H1 (cell line): ENCODE measurements at regions not wholly inside any gene's neighbourhood (a gene's known extent, or its start where the extent isn't known, plus 50 kb on each side); places are given as distances from the start of the nearest gene placed in this dataset.

Experiments used
- CTCF ChIA-PET: fragments of 300-600 bp; sonication (Branson Sonifier 250); formaldehyde crosslinking; loops from one replicate; lab custom pipeline; 2021; ENCODE audit not compliant: partially characterized antibody; lab: Charles Lee
- POLR2A ChIA-PET: fragments of 300-600 bp; sonication (Branson Sonifier 250); formaldehyde crosslinking; loops from one replicate; lab custom pipeline; 2021; ENCODE audit warnings: inconsistent platforms; ENCODE audit not compliant: partially characterized antibody; lab: Charles Lee
- DNase-seq, 2 experiments: peaks; one replicate each; pipeline versions ENCODE4 v3.0.0 to v3.0.0-alpha.2; 2010 to 2022; ENCODE audit warnings: low spot score in 2 of 2, low read depth in 1 of 2, mixed read lengths in 1 of 2
- FAIRE-seq: peaks from 2 replicates; lab custom pipeline; 2011; peaks lifted over from hg19 to GRCh38; lab: Jason Lieb, UNC
- H2AFZ ChIP-seq: 2 replicates; pipeline ENCODE4 v1.8.1; 2012; ENCODE audit warnings: low read length, inconsistent platforms
- H2AK5ac ChIP-seq: 2 replicates; pipeline ENCODE4 v1.6.1; 2013; ENCODE audit warnings: low read depth, low read length
- H2BK120ac ChIP-seq: replicated peaks from 2 replicates; pipeline ENCODE3; 2013; ENCODE audit warnings: low read depth, low read length, inconsistent platforms
- H2BK12ac ChIP-seq: 2 replicates; pipeline ENCODE4 v1.6.1; 2013; ENCODE audit warnings: low read depth, low read length
- H2BK15ac ChIP-seq: 2 replicates; pipeline ENCODE4 v1.6.1; 2013; ENCODE audit warnings: low read length
- H2BK20ac ChIP-seq: 2 replicates; pipeline ENCODE4 v1.6.1; 2013; ENCODE audit warnings: low read length
- H2BK5ac ChIP-seq: 2 replicates; pipeline ENCODE4 v1.6.1; 2013; ENCODE audit warnings: low read depth, low read length
- H3K14ac ChIP-seq: 2 replicates; pipeline ENCODE4 v1.6.1; 2013; ENCODE audit warnings: inconsistent platforms; ENCODE audit not compliant: insufficient read length
- H3K18ac ChIP-seq: 2 replicates; pipeline ENCODE4 v1.6.1; 2013; ENCODE audit warnings: low read length; ENCODE audit errors: extremely low read depth
- H3K23ac ChIP-seq: 2 replicates; pipeline ENCODE4 v1.6.1; 2013; ENCODE audit warnings: inconsistent platforms; ENCODE audit not compliant: insufficient read length
- H3K23me2 ChIP-seq: 2 replicates; pipeline ENCODE4 v1.6.1; 2013; ENCODE audit warnings: low read depth, low read length
- H3K27ac ChIP-seq: 2 replicates; pipeline ENCODE4 v1.6.1; 2011; ENCODE audit warnings: low read depth, low read length, inconsistent platforms
- H3K27me3 ChIP-seq, 4 experiments: replicated peaks in 1 of 4; 1 replicate in 1 of 4; 2 replicates in 3 of 4; pipeline versions ENCODE4 v1.6.1 to v1.8.1; 2011 to 2013; ENCODE audit warnings: low read length in 3 of 4, mild to moderate bottlenecking in 3 of 4, inconsistent platforms in 2 of 4, mixed read lengths in 2 of 4, moderate library complexity in 1 of 4; ENCODE audit not compliant: control insufficient read depth in 3 of 4, insufficient read depth in 3 of 4; ENCODE audit errors: extremely low read depth in 1 of 4
- H3K36me3 ChIP-seq, 4 experiments: 2 replicates each; pipeline versions ENCODE4 v1.6.1 to v1.8.1; 2011 to 2013; ENCODE audit warnings: mild to moderate bottlenecking in 4 of 4, low read length in 3 of 4, moderate library complexity in 2 of 4, control low read depth in 1 of 4, inconsistent platforms in 1 of 4; ENCODE audit not compliant: insufficient read depth in 4 of 4, control insufficient read depth in 2 of 4
- H3K4ac ChIP-seq: replicated peaks from 2 replicates; pipeline ENCODE3; 2013; ENCODE audit warnings: low read length, low read depth, mixed read lengths, inconsistent platforms; ENCODE audit not compliant: insufficient read length
- H3K4me1 ChIP-seq, 4 experiments: replicated peaks in 1 of 4; 1 replicate in 1 of 4; 2 replicates in 3 of 4; pipeline versions ENCODE4 v1.6.1 to v1.8.1; 2011 to 2013; ENCODE audit warnings: low read length in 3 of 4, inconsistent platforms in 2 of 4, mixed read lengths in 1 of 4; ENCODE audit not compliant: insufficient read depth in 4 of 4, control insufficient read depth in 3 of 4
- H3K4me2 ChIP-seq, 2 experiments: 2 replicates each; pipeline versions ENCODE4 v1.6.1 to v1.8.1; 2011 to 2013; ENCODE audit warnings: low read depth in 2 of 2, low read length in 2 of 2, control low read depth in 1 of 2, inconsistent platforms in 1 of 2, mild to moderate bottlenecking in 1 of 2; ENCODE audit not compliant: insufficient read depth in 1 of 2
- H3K4me3 ChIP-seq, 4 experiments: fragments of 200-600, 300-600 bp in 1 of 4; sonication (generic), shearing (Covaris generic), sonication (Bioruptor Twin) in 1 of 4; 2 replicates each; pipeline versions ENCODE4 v1.5.1 to v1.8.1; 2011 to 2016; ENCODE audit warnings: low read length in 4 of 4, low read depth in 3 of 4, control low read depth in 2 of 4, inconsistent platforms in 2 of 4, mild to moderate bottlenecking in 2 of 4, mixed read lengths in 1 of 4, moderate library complexity in 1 of 4; ENCODE audit not compliant: insufficient read depth in 2 of 4; ENCODE audit errors: extremely low read depth in 1 of 4
- H3K56ac ChIP-seq: replicated peaks from 2 replicates; pipeline ENCODE3; 2013; ENCODE audit warnings: low read depth, mild to moderate bottlenecking, mixed read lengths, low read length, inconsistent platforms; ENCODE audit not compliant: insufficient read length
- H3K79me1 ChIP-seq: 2 replicates; pipeline ENCODE4 v1.6.1; 2013; ENCODE audit warnings: low read depth, low read length, control low read depth
- H3K79me2 ChIP-seq, 2 experiments: 2 replicates each; pipeline versions ENCODE4 v1.6.1 to v1.8.1; 2012 to 2013; ENCODE audit warnings: low read length in 2 of 2, mild to moderate bottlenecking in 2 of 2, inconsistent platforms in 1 of 2; ENCODE audit not compliant: insufficient read depth in 2 of 2, control insufficient read depth in 1 of 2
- H3K9ac ChIP-seq, 4 experiments: replicated peaks in 1 of 4; 1 replicate in 1 of 4; 2 replicates in 3 of 4; pipeline versions ENCODE4 v1.6.1 to v1.8.1; 2011 to 2013; ENCODE audit warnings: low read depth in 3 of 4, low read length in 3 of 4, control low read depth in 2 of 4, mild to moderate bottlenecking in 2 of 4, moderate library complexity in 2 of 4, inconsistent platforms in 1 of 4; ENCODE audit errors: extremely low read depth in 1 of 4
- H3K9me3 ChIP-seq, 2 experiments: 2 replicates each; pipeline versions ENCODE4 v1.6.1 to v1.8.1; 2012 to 2013; ENCODE audit warnings: mild to moderate bottlenecking in 2 of 2, moderate library complexity in 2 of 2, control low read depth in 1 of 2, inconsistent platforms in 1 of 2, low read depth in 1 of 2, low read length in 1 of 2, mixed read lengths in 1 of 2; ENCODE audit not compliant: insufficient read depth in 2 of 2
- H4K20me1 ChIP-seq, 2 experiments: replicated peaks in 1 of 2; 2 replicates each; pipeline versions ENCODE3 to v1.8.1; 2011 to 2013; ENCODE audit warnings: inconsistent platforms in 2 of 2, low read length in 2 of 2, mild to moderate bottlenecking in 1 of 2; ENCODE audit not compliant: insufficient read depth in 2 of 2, control insufficient read depth in 1 of 2
- H4K5ac ChIP-seq: 2 replicates; pipeline ENCODE4 v1.6.1; 2013; ENCODE audit warnings: low read length, low read depth, mixed read lengths, inconsistent platforms; ENCODE audit not compliant: insufficient read length
- H4K8ac ChIP-seq: 2 replicates; pipeline ENCODE4 v1.8.0; 2013; ENCODE audit warnings: mild to moderate bottlenecking, moderate library complexity, low read length, inconsistent platforms; ENCODE audit not compliant: insufficient read depth; ENCODE audit errors: extremely low read depth
- H4K91ac ChIP-seq: replicated peaks from 2 replicates; pipeline ENCODE3; 2013; ENCODE audit warnings: low read length, mixed read lengths, inconsistent platforms; ENCODE audit not compliant: insufficient read length
- BCL11A ChIP-seq, 2 experiments: IDR thresholded peaks; one replicate each; pipeline ENCODE4 v1.6.1; 2011; ENCODE audit warnings: low read depth in 2 of 2, low read length in 2 of 2, mild to moderate bottlenecking in 2 of 2
- CBX5 ChIP-seq: fragments of 300-800, 300-1000 bp; sonication (generic); IDR thresholded peaks from 2 replicates; pipeline ENCODE4 v1.7.1; 2016; ENCODE audit warnings: antibody characterized with exemption, low read length, low read depth
- CEBPB ChIP-seq: IDR thresholded peaks from 2 replicates; pipeline ENCODE4 v1.6.1; 2012; ENCODE audit warnings: low read depth, low read length
- CHD2 ChIP-seq: IDR thresholded peaks from 2 replicates; pipeline ENCODE4 v1.6.1; 2012; ENCODE audit warnings: low read length, improper control_type of control experiment
- CTBP2 ChIP-seq: IDR thresholded peaks from 2 replicates; pipeline ENCODE4 v1.7.0; 2011; ENCODE audit warnings: borderline replicate concordance, mild to moderate bottlenecking, moderate library complexity, mixed read lengths, low read length; ENCODE audit not compliant: insufficient read depth, insufficient read length
- FOSL1 ChIP-seq: IDR thresholded peaks from 2 replicates; pipeline ENCODE4 v1.6.1; 2011; ENCODE audit warnings: mild to moderate bottlenecking, low read depth, low read length, moderate library complexity; ENCODE audit not compliant: insufficient read depth
- GABPA ChIP-seq: IDR thresholded peaks from 2 replicates; pipeline ENCODE4 v1.6.1; 2011; ENCODE audit warnings: mild to moderate bottlenecking, low read length, moderate library complexity, borderline replicate concordance; ENCODE audit not compliant: insufficient read depth
- JUND ChIP-seq: IDR thresholded peaks from 2 replicates; pipeline ENCODE4 v1.6.1; 2011; ENCODE audit warnings: mild to moderate bottlenecking, improper control_type of control experiment, low read length
- NANOG ChIP-seq: IDR thresholded peaks from 2 replicates; pipeline ENCODE4 v1.6.1; 2011; ENCODE audit warnings: low read length, low read depth, mild to moderate bottlenecking, inconsistent platforms; ENCODE audit not compliant: insufficient read depth, poor library complexity, severe bottlenecking
- POU5F1 ChIP-seq: IDR thresholded peaks from 2 replicates; pipeline ENCODE4 v1.6.1; 2011; ENCODE audit warnings: low read depth, mild to moderate bottlenecking, low read length, moderate library complexity
- SIN3A ChIP-seq, 2 experiments: IDR thresholded peaks in 1 of 2; conservative IDR thresholded peaks in 1 of 2; 2 replicates each; pipeline ENCODE4 v1.6.1; 2011 to 2012; ENCODE audit warnings: low read length in 2 of 2, improper control_type of control experiment in 1 of 2, low read depth in 1 of 2, mild to moderate bottlenecking in 1 of 2
- SUZ12 ChIP-seq: fragments of 200-600 bp; sonication (generic); IDR thresholded peaks from 2 replicates; pipeline ENCODE4 v1.6.1; 2012; ENCODE audit warnings: mild to moderate bottlenecking, inconsistent platforms, low read length, moderate library complexity, mixed read lengths
- WGBS, 2 experiments: shearing (Covaris generic) in 1 of 2; methylation state at CpG; one replicate each; pipeline versions ENCODE4 v1.1.6 to v1.1.7; 2013 to 2015; ENCODE audit warnings: low lambda C conversion rate in 2 of 2, mixed read lengths in 2 of 2, inconsistent platforms in 1 of 2, low coverage in 1 of 2, missing lambda C conversion rate in 1 of 2; ENCODE audit not compliant: insufficient replicate concordance in 2 of 2, insufficient coverage in 1 of 2, insufficient read length in 1 of 2; ENCODE audit errors: extremely low coverage in 1 of 2, missing lambda C conversion rate in 1 of 2; 5-methylcytosine and 5-hydroxymethylcytosine counted together

- Histone ChIP-seq H4K8ac (no peak overlapping the region), H2AK5ac (no peak overlapping the region), H3K56ac (no peak overlapping the region), H2AFZ (no peak overlapping the region), H4K5ac (no peak overlapping the region), H3K79me1 (no peaks in the 10 kb centered on the region), H3K23me2 (no peaks in the 10 kb centered on the region), H3K27me3 (no peaks in the 10 kb centered on the region), H2BK20ac (peak overlapping the region; percentile 62; the same call in 1 of the 2 replicates), H3K9ac (peak overlapping the region in 1 of 4 experiments; percentile 12; a peak in 2 of 7 replicates), H2BK12ac (0 out of 2 replicates have a peak overlapping the region, but pooled peaks have one; percentile 14), H2BK5ac (no peak overlapping the region), H2BK120ac (peak overlapping the region; percentile 10), H3K4me2 (0 out of 4 replicates have a peak overlapping the region, but pooled peaks of 1 of the 2 experiments have one; percentile 13), H4K91ac (no peak overlapping the region), H3K18ac (no peak overlapping the region), H3K9me3 (0 out of 4 replicates have a peak, but pooled peaks cover 0 to 3% of the 10 kb centered on the region in 2 experiments), H3K23ac (no peak overlapping the region), H3K27ac (no peak overlapping the region), H3K4me1 (peaks cover 0 to 9% (median 1%) of the 10 kb centered on the region in 4 experiments; a peak in 3 of 7 replicates), H4K20me1 (no peaks in the 10 kb centered on the region), H3K4me3 (no peak overlapping the region; a peak in 1 of 8 replicates), H3K14ac (no peak overlapping the region), H2BK15ac (no peak overlapping the region), H3K79me2 (no peaks in the 10 kb centered on the region), H3K36me3 (no peaks in the 10 kb centered on the region), H3K4ac (no peak overlapping the region)
- ChIA-PET CTCF (interaction anchor here (0.5 to 1.5 kb wide), 5 partner anchors 8 to 447 kb away, joined by 3 to 6 read pairs (median 3); no protein-coding TSS in a partner anchor), POLR2A (no interaction called here)
- FAIRE-seq = no peak
- 72% methylated on average over 4 of the region's 4 CpGs; no CpG with 5 or more reads in 1 of the 2 experiments for WGBS, 2 experiments
- DNase-seq = no peak
- TF ChIP-seq CTBP2 (no peak), NANOG (no peak), FOSL1 (no peak), SUZ12 (no peak), POU5F1 (no peak), GABPA (no peak), CEBPB (peak; percentile 73; the same call in 1 of the 2 replicates), CHD2 (no peak), BCL11A (IDR thresholded peaks at IDR 0.05; ENCODE audit: low read depth in 2 of 2, low read length in 2 of 2) (no peak), JUND (no peak), CBX5 (no peak), SIN3A (conservative IDR thresholded peaks at IDR 0.05 in 1 of 2, IDR thresholded peaks at IDR 0.05 in 1 of 2; ENCODE audit: low read depth in 1 of 2, low read length in 2 of 2) (no peak)
These were observed 280.9 kb upstream of the FLRT2 start for GRCh38 chr14:85248881-85249635.
